ENCODE measurements at regions not wholly inside any gene's neighbourhood (a gene's known extent, or its start where the extent isn't known, plus 50 kb on each side); places are given as distances from the start of the nearest gene placed in this dataset.

- Histone ChIP-seq H4K20me1 (ENCODE audit: insufficient read depth, low read length) (no peaks in the 10 kb centered on the region), H3K36me3 (ENCODE audit: control insufficient read depth, insufficient read depth, low read length) (no peaks in the 10 kb centered on the region)
These were observed 246.6 kb downstream of the PRELID2 start for GRCh38 chr5:145588558-145588957.

More at GRCh38 chr5:145588558-145588957, 246.6 kb downstream of the PRELID2 start:
- H2AK9ac ChIP-seq (replicated peaks; ENCODE audit: low read depth, low read length, poor library complexity) = peak overlapping the region; percentile 44
- CTCF ChIA-PET = no interaction called here
- peak overlapping the region; percentile 75; the same call in 2 of the 3 replicates for H2BK15ac ChIP-seq (ENCODE audit: low read depth, low read length)
- H2AFZ ChIP-seq (replicated peaks; ENCODE audit: low read length, poor library complexity) = no peak overlapping the region
- no peaks in the 10 kb centered on the region for H3K27me3 ChIP-seq (ENCODE audit: control insufficient read depth, insufficient read depth, low read length)
- DNase-seq (no peak), ATAC-seq (ENCODE audit: low read depth) (no peak)
- peak overlapping the region; percentile 87 for H3K18ac ChIP-seq (ENCODE audit: low read depth, low read length)
- POLR2A ChIA-PET (ENCODE audit: unreplicated experiment) = no interaction called here
- no peaks in the 10 kb centered on the region for H3K79me1 ChIP-seq (ENCODE audit: low read depth in 1 of 2, low read length in 2 of 2)
- H2BK5ac ChIP-seq (ENCODE audit: low read depth, low read length, poor library complexity, severe bottlenecking) = peak overlapping the region; percentile 85
- peak overlapping the region; percentile 72 for H3K4ac ChIP-seq (ENCODE audit: low read depth, low read length)
- H3K9ac ChIP-seq (ENCODE audit: low read depth, low read length) = no peak overlapping the region
- no peak overlapping the region; the same call in 1 of the 2 replicates for H3K56ac ChIP-seq (ENCODE audit: extremely low read depth, insufficient read depth, low read length)
- H4K91ac ChIP-seq (ENCODE audit: insufficient read depth, low read depth, low read length) = peak overlapping the region; percentile 63
- H4K5ac ChIP-seq (ENCODE audit: low read depth, low read length) = peak overlapping the region; percentile 89; the same call in 1 of the 2 replicates
- H3K4me2 ChIP-seq (ENCODE audit: low read depth, low read length) = no peak overlapping the region
- peak overlapping the region; percentile 67; the same call in 1 of the 2 replicates for H3K14ac ChIP-seq (replicated peaks; ENCODE audit: low read depth, low read length)
- peak overlapping the region; percentile 23 to 50; a peak in 3 of 4 replicates for H4K8ac ChIP-seq (ENCODE audit: low read depth in 2 of 2, low read length in 2 of 2)
- dilution Hi-C loops (cut with HindIII; ENCODE audit: low sequenced_read_pairs, unreplicated experiment) = no loop called here
- in situ Hi-C loops (cut with MboI; ENCODE audit: low sequenced_read_pairs) = no loop called here
- H3K9me1 ChIP-seq (ENCODE audit: insufficient read depth, low read length) = peaks cover 3% of the 10 kb centered on the region
- BruUV-seq (replicated peaks) = no TSS peak
- H2BK120ac ChIP-seq (ENCODE audit: low read depth, low read length) = peak overlapping the region; percentile 56
- TF ChIP-seq RCOR1 (IDR thresholded peaks at IDR 0.05; ENCODE audit: insufficient replicate concordance, low read length) (no peak), CTCF (conservative IDR thresholded peaks at IDR 0.05; ENCODE audit: low read depth, low read length) (no peak), FOS (IDR thresholded peaks at IDR 0.05; ENCODE audit: low read depth, low read length) (no peak), RAD21 (IDR thresholded peaks at IDR 0.05; ENCODE audit: low read length) (no peak), SMC3 (IDR thresholded peaks at IDR 0.05; ENCODE audit: low read depth, low read length) (no peak), NFE2L2 (IDR thresholded peaks at IDR 0.05; ENCODE audit: low read depth, low read length) (no peak), USF2 (IDR thresholded peaks at IDR 0.05; ENCODE audit: low read depth, low read length) (no peak), RFX5 (IDR thresholded peaks at IDR 0.05; ENCODE audit: low read depth, low read length) (no peak), BHLHE40 (IDR thresholded peaks at IDR 0.05; ENCODE audit: low read depth, low read length) (no peak)
- WGBS, 2 experiments (ENCODE audit: extremely low coverage in 2 of 2, insufficient read length in 1 of 2) = no CpG with 5 or more reads among the region's 2 CpGs
- intact Hi-C loops (cut with micrococcal nuclease) = loop anchor here (5.0 kb wide), 1 partner anchor 106 kb away; no protein-coding TSS in a partner anchor
- peak overlapping the region; percentile 58; the same call in 1 of the 2 replicates for H3K23ac ChIP-seq (ENCODE audit: low read depth, low read length)
- H2BK20ac ChIP-seq (ENCODE audit: low read depth, low read length) = peak overlapping the region; percentile 41
- H3K9me3 ChIP-seq (ENCODE audit: control insufficient read depth, insufficient read depth, low read length) = no peaks in the 10 kb centered on the region
- H3K4me1 ChIP-seq (ENCODE audit: control insufficient read depth, insufficient read depth, low read length) = peaks cover 6% of the 10 kb centered on the region
- peak overlapping the region; percentile 17; the same call in 1 of the 2 replicates for H3K27ac ChIP-seq (ENCODE audit: insufficient read depth, low read length)
- no peak overlapping the region for H3K4me3 ChIP-seq (ENCODE audit: insufficient read depth, low read depth, low read length)
- H2AK5ac ChIP-seq (ENCODE audit: low read depth, low read length) = no peak overlapping the region; the same call in 1 of the 2 replicates

Data from IMR-90 (cell line).